Heart left ventricle (tissue), 16 donors: ENCODE measurements at regions not wholly inside any gene's neighbourhood (a gene's known extent, or its start where the extent isn't known, plus 50 kb on each side); places are given as distances from the start of the nearest gene placed in this dataset.

Experiments
- ATAC-seq, 4 donors: fragments of 200-7000 bp; cut with Tn5 transposase; one replicate each; pipeline ENCODE4 v1.9.1; 2020 to 2022; ENCODE audit warnings: moderate library complexity in 4 of 4, mild to moderate bottlenecking in 3 of 4, moderate number of reproducible peaks in 1 of 4
- DNase-seq, 5 donors: peaks; one replicate each; pipeline ENCODE4 v3.0.0-alpha.2; 2020
- H3K27ac ChIP-seq, 12 donors: fragments of 200-600 bp; sonication (generic) in 4 of 12; one replicate each; pipeline versions ENCODE4 v1.5.0 to v1.8.0; 2016 to 2022; ENCODE audit warnings: mild to moderate bottlenecking in 2 of 12
- H3K27me3 ChIP-seq, 9 donors: fragments of 200-600 bp; sonication (generic) in 2 of 9; one replicate each; pipeline versions ENCODE4 v1.5.1 to v1.8.0; 2016 to 2022; ENCODE audit warnings: mild to moderate bottlenecking in 3 of 9
- H3K36me3 ChIP-seq, 9 donors: fragments of 200-600 bp; sonication (generic) in 2 of 9; one replicate each; pipeline versions ENCODE4 v1.5.0 to v1.8.0; 2018 to 2022; ENCODE audit warnings: mild to moderate bottlenecking in 2 of 9
- H3K4me1 ChIP-seq, 12 donors: fragments of 200-600 bp; sonication (generic) in 4 of 12; one replicate each; pipeline versions ENCODE4 v1.5.0 to v1.8.0; 2016 to 2022; ENCODE audit warnings: mild to moderate bottlenecking in 3 of 12
- H3K4me3 ChIP-seq, 12 donors: fragments of 200-600 bp; sonication (generic) in 4 of 12; one replicate each; pipeline versions ENCODE4 v1.5.0 to v1.8.0; 2017 to 2022; ENCODE audit warnings: mild to moderate bottlenecking in 9 of 12, moderate library complexity in 4 of 12
- H3K9me3 ChIP-seq, 12 donors: fragments of 200-600 bp; sonication (generic) in 4 of 12; one replicate each; pipeline versions ENCODE4 v1.5.0 to v1.8.0; 2016 to 2022; ENCODE audit warnings: mild to moderate bottlenecking in 1 of 12
- POLR2A ChIP-seq, 2 donors: fragments of 450-650 bp; IDR thresholded peaks; one replicate each; pipeline ENCODE4 v1.6.1; 2017; ENCODE audit warnings: antibody characterized with exemption in 2 of 2, mild to moderate bottlenecking in 2 of 2, moderate library complexity in 2 of 2
- WGBS, 4 donors: extraction: QIAGEN DNeasy Blood & Tissue Kit in 2 of 4; methylation state at CpG; one replicate each; pipeline versions ENCODE4 v1.1.5 to v1.1.7; 2013 to 2018; 5-methylcytosine and 5-hydroxymethylcytosine counted together
- intact Hi-C, 10 donors: fragments of 100-400 bp; cut with DNase I; formaldehyde crosslinking; loops; one replicate each; pipeline versions ENCODE4 v1.11.1 to v1.14.2; 2022
- TF ChIP-seq, protein P1 (sequence below), 12 donors: fragments of 200-600 bp; sonication (generic) in 4 of 12; IDR thresholded peaks; one replicate each; pipeline versions ENCODE4 v1.5.0 to v1.8.0; 2018 to 2022; ENCODE audit warnings: antibody characterized with exemption in 12 of 12, mild to moderate bottlenecking in 5 of 12
- donor health status: ischemic (EF 13 %, LVEDD 7.1; RV severe dilation, severe dysfunction).
- donor health status: healthy with polysubstance abuse.
- donor health status: DM: no; HTN: yes; CAD: no.
- donor health status: DM: no; HTN: no; CAD: no.
- donor health status: ischemic (EF 25% LVEDD 6.9; RV normal size, moderate dysfunction).
- donor health status: ischemic (EF 25% LVEDD 5.7; RV mildly dilated, moderate dysfunction).
- donor health status: healthy.
- donor health status: DM: yes; HTN: yes; CAD: no.
- donor health status: ischemic (EF 35%, LVEDD 5.7; RV mildly dilated, moderate dysfunction).
- donor health status: nonischemic (EF 11% LVEDD 7.7; RV severe dilation, severe dysfunction).
- donor health status: DM: yes; HTN: yes; CAD: no.
- donor health status: PGD.
- donor health status: ischemic (EF 29% LVEDD 5.4; RV normal size, mild dysfunction).
- donor health status: nonischemic (EF 23%, LVEDD 6.1; RV moderate dilation, normal function).

DNA sequence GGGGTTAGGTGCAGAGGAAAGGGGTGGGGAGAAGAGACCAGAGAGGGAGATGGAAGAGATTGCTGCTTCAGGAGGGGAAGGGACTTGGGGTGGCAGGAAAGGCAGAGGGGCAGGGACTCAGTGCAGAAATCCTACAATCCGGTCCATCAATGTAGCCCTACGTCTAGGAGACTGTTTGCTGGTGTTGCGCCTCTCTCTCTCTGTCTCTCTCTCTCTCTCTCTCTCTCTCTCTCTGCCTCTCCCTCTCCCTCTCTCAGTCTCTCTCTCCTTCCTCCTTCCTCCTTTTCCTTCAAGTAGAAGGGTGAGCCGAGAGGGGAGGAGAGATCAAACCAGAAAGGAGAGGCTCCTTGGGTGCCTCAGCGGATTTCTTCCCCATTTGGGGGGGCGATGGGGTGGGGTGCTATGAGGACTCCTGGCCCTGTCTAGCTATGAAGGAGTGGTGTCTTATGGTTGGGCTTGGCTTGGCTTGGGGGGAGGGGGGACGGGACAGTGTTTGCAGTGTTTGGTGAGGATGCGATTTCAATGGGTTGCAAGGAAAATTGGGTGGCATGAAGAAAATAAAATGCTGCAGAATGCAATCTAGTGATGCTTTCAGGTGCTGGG lies 181.2 kb downstream of the TBXT start:
- Histone ChIP-seq H3K27me3 (peaks cover 0 to 41% (median 9%) of the 10 kb centered on the region in 9 donors), H3K4me3 (peak overlapping the region; percentile 11 to 70 (median 59)), H3K4me1 (peaks cover 0 to 31% (median 10%) of the 10 kb centered on the region in 12 donors), H3K27ac (peak overlapping the region in 4 of 12 donors; percentile 28 to 80 (median 70)), H3K36me3 (no peaks in the 10 kb centered on the region), H3K9me3 (no peaks in the 10 kb centered on the region)
- WGBS, 4 donors = 5 to 10% (median 8%) methylated on average over 8 of the region's 8 CpGs
- DNase-seq = no peak
- no peak for TF ChIP-seq POLR2A (IDR thresholded peaks at IDR 0.05)
- TF ChIP-seq, protein P1, sequence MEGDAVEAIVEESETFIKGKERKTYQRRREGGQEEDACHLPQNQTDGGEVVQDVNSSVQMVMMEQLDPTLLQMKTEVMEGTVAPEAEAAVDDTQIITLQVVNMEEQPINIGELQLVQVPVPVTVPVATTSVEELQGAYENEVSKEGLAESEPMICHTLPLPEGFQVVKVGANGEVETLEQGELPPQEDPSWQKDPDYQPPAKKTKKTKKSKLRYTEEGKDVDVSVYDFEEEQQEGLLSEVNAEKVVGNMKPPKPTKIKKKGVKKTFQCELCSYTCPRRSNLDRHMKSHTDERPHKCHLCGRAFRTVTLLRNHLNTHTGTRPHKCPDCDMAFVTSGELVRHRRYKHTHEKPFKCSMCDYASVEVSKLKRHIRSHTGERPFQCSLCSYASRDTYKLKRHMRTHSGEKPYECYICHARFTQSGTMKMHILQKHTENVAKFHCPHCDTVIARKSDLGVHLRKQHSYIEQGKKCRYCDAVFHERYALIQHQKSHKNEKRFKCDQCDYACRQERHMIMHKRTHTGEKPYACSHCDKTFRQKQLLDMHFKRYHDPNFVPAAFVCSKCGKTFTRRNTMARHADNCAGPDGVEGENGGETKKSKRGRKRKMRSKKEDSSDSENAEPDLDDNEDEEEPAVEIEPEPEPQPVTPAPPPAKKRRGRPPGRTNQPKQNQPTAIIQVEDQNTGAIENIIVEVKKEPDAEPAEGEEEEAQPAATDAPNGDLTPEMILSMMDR (IDR thresholded peaks at IDR 0.05) = no peak
- intact Hi-C loops = loop anchor here in 2 of 10 donors (5.0 to 10.0 kb wide), 3 partner anchors 92 to 108 kb away; no protein-coding TSS in a partner anchor
- no peak for ATAC-seq

DNA sequence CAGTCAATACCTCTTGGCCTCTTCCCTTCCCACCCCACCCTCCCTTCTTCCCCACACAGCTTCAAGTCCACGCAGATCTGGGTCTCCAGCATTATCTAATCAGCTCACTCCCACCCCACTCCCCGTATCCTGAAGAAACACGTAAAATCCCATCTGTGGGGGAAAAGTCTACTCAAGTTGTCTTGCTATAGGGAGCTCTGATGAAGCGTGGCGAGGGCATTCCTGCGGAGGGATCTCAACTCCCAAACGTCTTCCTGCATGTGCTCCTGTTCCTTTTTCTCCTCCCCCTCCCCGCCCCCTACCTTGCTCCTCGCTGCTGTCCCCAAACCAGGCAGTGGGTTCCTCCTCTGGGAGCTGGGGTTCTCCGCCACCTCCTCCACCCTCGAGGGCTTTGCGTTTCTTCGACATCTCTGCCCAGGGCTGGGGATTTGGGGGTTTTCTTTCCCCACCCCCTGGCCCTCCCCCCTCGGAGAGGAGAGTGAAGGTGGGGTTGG lies 181.8 kb downstream of the TBXT start:
- peak overlapping the region in 7 of 12 donors; percentile 57 to 70 (median 60) for H3K4me3 ChIP-seq
- no peaks in the 10 kb centered on the region for H3K36me3 ChIP-seq
- WGBS, 4 donors = 23 to 38% (median 30%) methylated on average over 14 of the region's 14 CpGs
- no peak for ATAC-seq
- peaks cover 0 to 31% (median 10%) of the 10 kb centered on the region in 12 donors for H3K4me1 ChIP-seq
- no peak for DNase-seq
- H3K27me3 ChIP-seq = peaks cover 0 to 41% (median 9%) of the 10 kb centered on the region in 9 donors
- no peaks in the 10 kb centered on the region for H3K9me3 ChIP-seq
- intact Hi-C loops = loop anchor here in 2 of 10 donors (5.0 to 10.0 kb wide), 3 partner anchors 91 to 109 kb away; no protein-coding TSS in a partner anchor
- peak overlapping the region in 2 of 12 donors; percentile 9 to 28 for H3K27ac ChIP-seq
- TF ChIP-seq, protein P1 (IDR thresholded peaks at IDR 0.05) = no peak
- no peak for TF ChIP-seq POLR2A (IDR thresholded peaks at IDR 0.05)

DNA sequence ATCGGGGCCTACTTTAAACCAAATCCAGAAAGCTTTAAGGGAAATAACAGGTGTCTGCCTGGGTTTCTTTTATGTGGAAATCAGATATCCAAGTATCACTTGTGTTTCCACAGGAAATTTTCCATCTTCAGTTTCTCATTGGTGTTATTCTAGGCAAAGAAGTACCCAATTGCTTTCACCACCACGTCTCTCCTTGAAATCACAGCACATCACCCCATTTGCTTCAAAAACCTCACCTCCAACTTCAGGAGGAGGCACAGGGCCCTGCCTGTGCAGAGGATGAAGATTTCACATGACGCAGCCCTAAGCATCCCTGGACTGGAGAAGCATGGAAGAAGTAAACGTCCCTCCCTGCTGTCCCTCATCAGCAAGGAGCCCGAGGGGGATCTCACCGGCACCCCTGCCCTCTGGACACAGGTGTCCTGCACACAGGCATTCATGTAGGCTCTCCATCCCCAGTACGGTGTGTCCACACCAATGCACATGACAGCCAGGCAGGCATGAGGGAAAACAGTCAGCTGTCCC lies 182.3 kb downstream of the TBXT start:
- no peak for ATAC-seq
- TF ChIP-seq, protein P1 (IDR thresholded peaks at IDR 0.05) = no peak
- no peak for TF ChIP-seq POLR2A (IDR thresholded peaks at IDR 0.05)
- Histone ChIP-seq H3K36me3 (no peaks in the 10 kb centered on the region), H3K9me3 (no peaks in the 10 kb centered on the region), H3K4me3 (peak overlapping the region in 5 of 12 donors; percentile 58 to 70 (median 60)), H3K27me3 (peaks cover 0 to 41% (median 9%) of the 10 kb centered on the region in 9 donors), H3K27ac (no peak overlapping the region), H3K4me1 (peaks cover 0 to 31% (median 10%) of the 10 kb centered on the region in 12 donors)
- WGBS, 4 donors = 56 to 86% (median 70%) methylated on average over 7 of the region's 7 CpGs
- intact Hi-C loops = loop anchor here in 2 of 10 donors (5.0 to 10.0 kb wide), 3 partner anchors 91 to 109 kb away; no protein-coding TSS in a partner anchor
- no peak for DNase-seq

DNA sequence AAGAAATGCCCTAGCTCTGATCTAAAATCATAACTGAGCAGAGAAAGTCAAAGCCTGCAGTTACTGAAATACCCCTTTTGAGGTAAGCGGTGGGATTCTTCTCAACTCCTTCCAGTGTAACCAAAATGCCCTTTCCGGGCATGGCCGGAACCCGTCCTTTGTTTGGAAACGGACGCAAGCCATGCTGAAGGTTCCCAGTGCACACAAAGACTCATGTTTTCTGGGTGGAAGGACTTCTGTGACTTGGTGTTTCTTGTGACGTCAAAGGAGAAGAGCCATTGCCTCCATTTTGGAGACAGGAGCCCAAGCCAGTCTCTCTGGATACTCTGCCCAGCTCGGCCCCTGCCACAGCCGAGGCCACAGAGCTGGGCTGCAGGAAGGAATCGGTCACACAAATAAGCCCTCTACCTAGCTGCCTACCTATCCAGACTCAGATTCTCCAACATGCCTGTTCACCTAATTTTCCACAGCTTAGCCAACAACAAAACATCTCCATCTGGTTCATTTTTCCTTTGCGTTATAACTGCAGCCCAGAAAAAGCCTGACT lies 182.8 kb downstream of the TBXT start:
- Histone ChIP-seq H3K4me3 (no peak overlapping the region), H3K9me3 (no peaks in the 10 kb centered on the region), H3K36me3 (no peaks in the 10 kb centered on the region), H3K4me1 (peaks cover 0 to 31% (median 10%) of the 10 kb centered on the region in 12 donors), H3K27me3 (peaks cover 0 to 41% (median 9%) of the 10 kb centered on the region in 9 donors), H3K27ac (no peak overlapping the region)
- intact Hi-C loops = loop anchor here in 2 of 10 donors (5.0 to 10.0 kb wide), 3 partner anchors 90 to 110 kb away; no protein-coding TSS in a partner anchor
- TF ChIP-seq POLR2A (IDR thresholded peaks at IDR 0.05) = no peak
- TF ChIP-seq, protein P1 (IDR thresholded peaks at IDR 0.05) = no peak
- DNase-seq = no peak
- WGBS, 4 donors = 87 to 90% (median 89%) methylated on average over 11 of the region's 11 CpGs
- no peak for ATAC-seq
